ENCODE measurements at regions not wholly inside any gene's neighbourhood (a gene's known extent, or its start where the extent isn't known, plus 50 kb on each side); places are given as distances from the start of the nearest gene placed in this dataset.

- H3K36me3 ChIP-seq (ENCODE audit: control insufficient read depth, insufficient read depth, low read length), result no peaks in the 10 kb centered on the region
- TF ChIP-seq CTCF (IDR thresholded peaks at IDR 0.05; ENCODE audit: insufficient read depth, low read length, severe bottlenecking), result no peak
- no peaks in the 10 kb centered on the region for H3K27me3 ChIP-seq (ENCODE audit: control insufficient read depth, insufficient read depth, low read length)
- FAIRE-seq (no peak), DNase-seq (ENCODE audit: low read depth) (no peak)
- no peak overlapping the region for H3K4me3 ChIP-seq (ENCODE audit: low read depth, low read length)
Measured at GRCh38 chr5:3330442-3330841, 265.2 kb upstream of the IRX1 start.

- FAIRE-seq (no peak), DNase-seq (ENCODE audit: low read depth) (no peak)
- no peak overlapping the region for H3K4me3 ChIP-seq (ENCODE audit: low read depth, low read length)
- no peaks in the 10 kb centered on the region for H3K36me3 ChIP-seq (ENCODE audit: control insufficient read depth, insufficient read depth, low read length)
- H3K27me3 ChIP-seq (ENCODE audit: control insufficient read depth, insufficient read depth, low read length), result no peaks in the 10 kb centered on the region
- no peak for TF ChIP-seq CTCF (IDR thresholded peaks at IDR 0.05; ENCODE audit: insufficient read depth, low read length, severe bottlenecking)
Measured at GRCh38 chr5:3329427-3329826, 266.2 kb upstream of the IRX1 start.

- H3K36me3 ChIP-seq (ENCODE audit: control insufficient read depth, insufficient read depth, low read length), result no peaks in the 10 kb centered on the region
- FAIRE-seq (no peak), DNase-seq (ENCODE audit: low read depth) (no peak)
- no peaks in the 10 kb centered on the region for H3K27me3 ChIP-seq (ENCODE audit: control insufficient read depth, insufficient read depth, low read length)
- TF ChIP-seq CTCF (IDR thresholded peaks at IDR 0.05; ENCODE audit: insufficient read depth, low read length, severe bottlenecking), result no peak
- no peak overlapping the region for H3K4me3 ChIP-seq (ENCODE audit: low read depth, low read length)
Measured at GRCh38 chr5:3326841-3327232, 268.8 kb upstream of the IRX1 start.

GRCh38 chr5:3325972-3326840 lies 269.4 kb upstream of the IRX1 start:
- no peaks in the 10 kb centered on the region for H3K27me3 ChIP-seq (ENCODE audit: control insufficient read depth, insufficient read depth, low read length)
- no peak overlapping the region for H3K4me3 ChIP-seq (ENCODE audit: low read depth, low read length)
- TF ChIP-seq CTCF (IDR thresholded peaks at IDR 0.05; ENCODE audit: insufficient read depth, low read length, severe bottlenecking), result no peak
- no peaks in the 10 kb centered on the region for H3K36me3 ChIP-seq (ENCODE audit: control insufficient read depth, insufficient read depth, low read length)
- no peak for FAIRE-seq
- DNase-seq (ENCODE audit: low read depth), result no peak

GRCh38 chr5:3325201-3325971 lies 270.2 kb upstream of the IRX1 start:
- H3K4me3 ChIP-seq (ENCODE audit: low read depth, low read length), result no peak overlapping the region
- H3K36me3 ChIP-seq (ENCODE audit: control insufficient read depth, insufficient read depth, low read length), result no peaks in the 10 kb centered on the region
- peak; percentile 21 for DNase-seq (ENCODE audit: low read depth)
- no peak for TF ChIP-seq CTCF (IDR thresholded peaks at IDR 0.05; ENCODE audit: insufficient read depth, low read length, severe bottlenecking)
- FAIRE-seq, result no peak
- H3K27me3 ChIP-seq (ENCODE audit: control insufficient read depth, insufficient read depth, low read length), result no peaks in the 10 kb centered on the region
